Peyer's patch (tissue), 4 donors: ENCODE measurements at regions not wholly inside any gene's neighbourhood (a gene's known extent, or its start where the extent isn't known, plus 50 kb on each side); places are given as distances from the start of the nearest gene placed in this dataset.

Experiments
- CTCF ChIP-seq, 6 experiments: fragments of 450-650 bp in 4 of 6; fragments of 200-600 bp in 2 of 6; sonication (generic) in 1 of 6; IDR thresholded peaks; one replicate each; pipeline ENCODE4 v1.5.1; 2017 to 2019; ENCODE audit warnings: antibody characterized with exemption in 6 of 6, mild to moderate bottlenecking in 3 of 6, moderate library complexity in 1 of 6
- POLR2A ChIP-seq, 2 donors: fragments of 450-650 bp; IDR thresholded peaks; one replicate each; pipeline ENCODE4 v1.5.1; 2017; ENCODE audit warnings: antibody characterized with exemption in 2 of 2, mild to moderate bottlenecking in 2 of 2, moderate library complexity in 2 of 2

- no peak for TF ChIP-seq CTCF (IDR thresholded peaks at IDR 0.05)
- TF ChIP-seq POLR2A (IDR thresholded peaks at IDR 0.05): no peak
These were observed 121.1 kb upstream of the NGF start for GRCh38 chr1:115459161-115459560.
